ENCODE measurements at regions not wholly inside any gene's neighbourhood (a gene's known extent, or its start where the extent isn't known, plus 50 kb on each side); places are given as distances from the start of the nearest gene placed in this dataset.

GRCh38 chr1:56258371-56258770, 321.0 kb downstream of the PLPP3 start:
- TF ChIP-seq EZH2 (IDR thresholded peaks at IDR 0.05; ENCODE audit: insufficient read depth, poor library complexity, severe bottlenecking) (no peak), EZH2phosphoT487 (IDR thresholded peaks at IDR 0.05; ENCODE audit: insufficient read depth, low read depth) (no peak)
